ENCODE measurements at regions not wholly inside any gene's neighbourhood (a gene's known extent, or its start where the extent isn't known, plus 50 kb on each side); places are given as distances from the start of the nearest gene placed in this dataset.

DNA sequence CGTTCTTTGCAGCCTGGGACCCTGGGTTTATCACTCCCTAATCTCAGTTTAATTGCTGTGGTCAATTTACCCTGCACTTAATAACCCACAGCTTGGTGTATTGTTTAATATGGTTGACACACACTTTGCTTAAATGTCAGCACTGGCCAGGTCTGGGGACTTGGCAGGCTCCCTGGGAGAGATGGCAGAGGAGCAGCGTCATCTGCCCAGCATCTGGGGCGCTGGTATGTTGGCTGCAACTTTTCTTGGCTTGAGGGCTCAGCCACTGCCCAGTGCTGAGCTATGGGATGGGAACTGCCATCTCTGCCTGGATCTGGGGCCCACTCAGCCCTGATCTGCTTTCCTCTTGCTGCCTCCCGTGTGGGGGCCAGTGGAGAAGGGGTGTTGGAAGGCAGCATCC lies 115.7 kb upstream of the IRX3 start:
- no peak for DNase-seq

DNA sequence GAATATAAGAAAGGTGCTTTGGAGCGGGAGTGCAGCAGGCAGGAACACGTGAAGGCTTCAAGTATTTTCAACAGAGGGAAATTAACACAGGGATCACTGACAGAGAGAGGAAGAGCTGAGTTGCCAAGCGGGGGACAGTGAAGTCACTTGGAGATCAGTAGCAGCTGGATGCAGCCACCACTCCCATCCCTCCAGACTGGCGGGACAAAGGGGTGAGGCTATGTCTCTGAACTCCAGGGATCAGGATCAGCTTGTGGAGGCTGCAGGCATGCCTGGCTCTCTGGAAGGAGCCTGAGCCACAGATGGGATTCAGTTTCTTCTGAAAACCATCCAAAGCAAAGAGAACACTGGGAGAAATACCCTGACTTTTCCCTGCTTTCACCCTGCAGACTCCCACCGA lies 113.7 kb upstream of the IRX3 start:
- DNase-seq = no peak

DNA sequence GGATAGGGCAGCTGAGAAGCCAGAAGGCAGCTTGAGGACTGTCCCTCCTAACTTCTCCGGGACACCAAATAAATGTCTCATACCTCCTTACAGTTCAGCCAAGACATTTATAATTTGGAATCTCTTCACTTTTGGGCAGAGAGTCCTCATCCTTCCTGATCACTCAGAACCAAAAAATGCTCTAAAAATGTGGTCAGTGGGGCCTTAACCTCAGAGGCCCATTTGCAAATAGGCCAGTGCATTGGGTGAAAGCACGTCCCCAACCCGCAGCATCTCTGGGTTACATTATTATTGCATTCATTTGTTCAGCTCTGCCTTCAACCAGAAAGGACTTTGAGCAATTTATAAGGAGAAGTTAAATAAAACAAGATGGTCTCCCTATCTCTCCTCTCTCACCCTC lies 112.4 kb upstream of the IRX3 start:
- no peak for DNase-seq

DNA sequence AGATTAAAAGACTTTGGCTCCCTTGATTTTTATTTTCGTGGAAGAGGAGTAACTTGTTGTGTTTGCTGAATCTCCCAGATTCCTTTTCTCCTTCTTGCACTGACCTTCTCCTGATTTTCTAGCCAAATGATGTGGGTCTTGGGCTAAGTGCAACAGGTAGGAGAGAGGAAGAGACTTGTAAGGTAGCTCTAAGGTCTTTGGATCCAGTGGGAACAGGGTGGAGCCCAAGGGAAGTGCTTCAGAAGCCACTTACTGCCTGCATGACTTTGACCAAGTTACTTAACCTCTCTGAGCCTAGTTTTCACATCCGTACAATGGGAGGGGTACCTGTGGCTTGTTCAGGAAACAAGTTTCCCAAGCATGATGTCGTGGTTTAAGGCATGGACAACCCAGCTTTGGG lies 111.3 kb upstream of the IRX3 start:
- DNase-seq = no peak

DNA sequence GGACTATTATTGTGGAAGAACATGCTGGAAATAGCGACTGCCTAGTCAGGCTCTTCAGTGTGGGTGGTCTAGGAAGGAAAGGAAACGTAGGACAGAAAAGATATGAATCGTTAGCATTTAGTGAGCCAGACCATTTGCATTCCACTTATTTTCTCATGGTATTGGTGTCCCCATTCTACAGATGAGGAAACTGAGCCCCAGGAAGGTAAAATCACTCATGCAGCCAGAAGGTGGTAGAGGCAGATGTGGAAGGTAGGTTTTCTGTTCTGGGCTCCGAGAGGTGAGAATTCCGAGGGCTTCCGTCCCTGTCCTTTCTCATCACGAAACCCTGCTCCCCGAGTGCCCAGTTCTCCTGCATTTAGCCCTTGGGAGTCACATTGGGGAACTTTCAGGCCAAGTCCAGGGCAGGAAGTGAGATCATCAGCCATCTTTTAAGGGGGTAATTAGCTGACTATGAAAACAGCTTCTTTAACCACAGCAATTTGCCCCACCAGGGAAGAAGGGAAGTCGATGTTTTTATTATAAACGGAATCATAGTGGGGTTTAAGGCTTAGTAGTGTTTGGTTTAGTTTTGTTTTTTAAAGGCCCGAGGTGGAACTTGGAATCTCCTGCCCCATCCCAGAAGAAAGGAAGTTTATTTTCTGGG lies 110.7 kb upstream of the IRX3 start:
- DNase-seq = no peak

DNA sequence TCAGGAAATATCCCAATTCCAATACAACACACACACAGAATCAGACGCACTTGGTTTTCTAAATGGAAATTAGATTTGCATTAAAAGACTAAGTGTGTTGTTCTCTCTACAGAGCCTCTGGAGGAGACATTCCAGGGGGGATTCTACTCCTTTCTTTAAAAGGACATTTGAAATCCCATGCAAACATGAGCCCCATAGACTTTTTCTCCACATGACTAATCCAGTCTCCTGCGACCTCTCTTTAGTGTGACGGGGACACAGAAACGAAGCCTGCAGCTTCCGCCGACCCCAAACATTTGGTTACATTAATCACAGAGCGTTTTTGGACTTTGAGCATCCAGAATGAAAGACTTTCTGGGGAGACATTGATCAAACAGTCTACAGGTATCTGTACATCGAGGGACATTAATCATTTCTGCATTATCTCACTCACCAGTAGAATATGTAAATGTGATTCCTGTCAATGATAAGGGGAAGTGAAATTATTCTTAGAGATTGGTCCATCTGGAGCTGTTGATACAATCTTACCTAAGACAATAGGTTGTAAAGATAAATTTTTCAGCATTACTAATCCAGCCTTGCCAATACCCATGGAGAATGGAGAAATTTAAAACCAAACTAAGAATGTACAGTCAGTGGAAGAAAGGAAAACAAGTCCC lies 103.4 kb upstream of the IRX3 start:
- DNase-seq = no peak

DNA sequence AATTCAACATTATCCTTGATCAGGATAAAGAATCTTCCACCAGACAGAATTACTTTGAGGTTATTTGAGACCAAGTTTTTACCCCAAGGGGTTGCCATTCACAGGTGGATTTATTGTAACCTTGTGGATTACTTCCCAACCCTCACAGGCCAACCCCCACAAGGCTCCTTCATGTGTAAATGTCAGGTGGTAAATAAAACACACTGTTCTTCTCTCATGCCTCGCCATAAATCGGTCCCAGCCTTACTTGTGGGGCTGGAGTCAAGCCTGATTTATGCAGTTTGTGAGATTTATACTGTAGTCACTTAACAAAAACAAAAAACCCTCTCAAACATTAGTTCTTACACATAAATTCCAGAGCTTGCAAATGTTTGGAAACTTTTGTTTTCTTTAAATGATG lies 98.6 kb upstream of the IRX3 start:
- DNase-seq = no peak

DNA sequence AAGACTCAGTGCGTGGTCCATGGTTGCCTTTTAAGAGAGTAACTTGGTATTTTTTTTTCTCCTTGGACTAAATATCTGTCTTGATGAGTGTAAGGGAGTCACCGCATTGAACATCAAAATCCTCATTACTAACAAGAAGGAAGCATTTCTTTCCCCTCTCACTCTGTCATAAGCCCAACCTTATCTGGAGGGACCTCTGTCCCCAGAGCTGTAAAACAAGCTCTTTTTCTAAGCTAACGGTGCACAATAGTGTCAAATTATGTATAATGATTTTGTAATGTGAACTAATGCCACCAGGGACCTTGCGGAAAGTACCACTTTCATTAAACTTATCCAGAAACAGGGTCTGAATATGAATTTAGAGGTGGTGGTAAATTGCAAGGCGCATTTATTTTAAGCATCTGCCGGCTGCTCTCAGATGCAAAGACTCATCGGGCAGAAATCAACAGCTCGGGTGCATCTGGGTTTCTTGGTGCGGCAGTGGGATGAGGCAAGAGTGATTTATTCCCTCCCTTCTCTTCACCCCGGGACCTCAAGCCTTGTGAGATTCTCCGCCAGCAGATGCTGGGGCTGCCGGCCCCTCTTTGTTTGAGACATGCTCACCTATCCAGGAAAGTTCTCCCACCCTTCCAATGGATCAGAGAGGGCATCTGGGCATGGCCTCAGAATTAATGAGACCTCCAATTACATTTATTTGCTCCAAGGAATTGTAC lies 95.2 kb upstream of the IRX3 start:
- DNase-seq = no peak

DNA sequence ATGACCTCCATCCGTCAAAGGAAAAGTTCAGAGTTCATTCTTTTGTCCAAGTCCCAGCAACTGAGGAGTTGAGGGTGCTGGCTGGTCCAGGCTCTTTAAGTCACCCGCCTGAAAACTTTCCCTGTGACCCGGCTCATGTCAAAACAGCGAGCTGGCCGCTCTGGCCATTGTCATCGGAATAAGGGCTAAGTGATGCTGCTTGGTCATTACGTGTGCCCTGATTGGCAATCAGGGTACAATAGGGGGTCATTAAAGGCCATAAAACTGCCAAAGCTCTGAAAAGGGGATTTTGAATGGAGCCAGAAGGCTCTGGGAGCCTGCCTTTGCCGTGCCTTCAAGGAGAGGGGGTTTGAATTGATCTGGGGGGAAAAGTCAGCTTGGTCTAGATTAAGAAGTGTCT lies 88.5 kb upstream of the IRX3 start:
- DNase-seq = no peak

DNA sequence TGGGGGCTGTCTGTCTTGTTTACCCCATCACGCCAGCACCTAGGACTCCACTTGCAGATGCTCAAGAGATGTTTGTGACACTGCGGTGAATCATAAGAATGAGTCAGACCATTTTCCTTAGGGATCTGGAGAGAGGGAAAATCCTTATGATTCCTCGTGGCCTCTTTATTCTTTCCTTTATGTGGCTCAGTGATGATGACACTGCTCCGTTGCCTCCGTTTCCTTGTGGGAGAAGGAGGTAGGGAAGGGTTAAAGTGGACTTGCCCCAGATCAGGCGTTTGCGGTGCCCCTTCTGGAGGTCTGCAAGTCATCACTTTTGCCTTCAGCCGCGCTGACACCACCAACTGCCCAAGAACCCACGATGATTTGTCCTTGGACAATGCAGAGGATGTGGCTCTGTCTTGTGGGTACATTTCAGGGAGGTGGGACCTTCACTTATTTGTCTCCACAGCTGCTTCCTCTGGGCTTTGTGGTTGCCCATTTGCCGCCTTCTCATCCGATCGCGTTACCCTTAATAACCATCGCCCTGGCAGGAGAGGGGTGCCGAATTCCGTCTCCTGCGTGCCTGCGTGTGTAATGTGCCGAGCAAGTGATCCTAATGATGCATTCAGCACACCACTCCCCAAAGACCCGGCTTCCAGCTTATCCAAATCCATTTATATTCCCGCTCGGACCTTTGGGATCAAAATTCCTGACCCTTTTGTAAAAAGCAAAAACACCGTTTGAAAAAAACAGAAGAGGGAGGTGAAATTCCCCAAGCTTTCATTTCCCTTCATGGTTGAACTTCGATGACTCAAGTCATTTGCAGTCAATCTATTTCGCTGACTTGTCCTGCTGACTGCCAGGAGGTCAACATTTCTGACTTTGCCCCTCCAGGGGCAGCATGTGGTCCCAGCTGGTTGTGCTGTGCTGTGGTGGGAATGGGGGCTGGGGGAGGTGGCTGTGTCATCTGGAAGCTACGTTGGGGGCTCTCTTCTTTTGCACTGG lies 87.2 kb upstream of the IRX3 start:
- peak; percentile 2 for DNase-seq

DNA sequence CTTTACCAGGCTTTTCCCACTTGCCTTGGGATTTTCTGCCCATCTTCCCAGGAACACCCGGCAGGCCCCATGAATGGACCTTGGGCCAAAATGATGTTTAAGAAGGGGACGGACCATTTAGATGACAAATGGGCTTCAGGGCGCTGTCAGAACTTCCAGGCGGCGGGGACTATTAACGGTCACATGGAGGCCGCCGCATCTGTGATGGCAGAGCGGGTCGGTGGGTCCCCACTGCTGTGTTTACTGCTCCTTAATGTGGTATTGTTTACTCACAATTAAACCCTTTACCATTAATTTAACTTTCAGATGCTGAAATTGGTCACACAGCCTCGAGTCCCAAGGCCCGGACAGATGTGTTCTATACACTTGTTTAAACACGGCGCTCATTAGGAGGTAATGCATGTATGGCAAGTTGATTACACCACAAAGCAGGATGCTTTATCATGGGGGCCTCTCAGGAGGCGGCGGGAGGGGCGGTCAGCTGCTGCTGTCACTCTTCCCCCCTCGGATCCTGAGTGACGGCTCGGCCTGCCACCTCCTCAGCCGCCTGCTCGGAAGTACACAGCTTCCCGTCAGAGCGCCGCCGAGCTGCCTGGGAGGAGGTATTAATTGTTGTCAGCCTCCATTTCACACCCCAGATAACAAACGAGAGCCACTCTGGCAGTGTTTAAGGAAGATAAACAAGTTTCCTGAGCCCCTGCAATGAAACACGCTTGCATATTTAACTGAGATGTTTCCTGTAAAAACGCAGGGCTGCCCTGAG lies 83.9 kb upstream of the IRX3 start:
- no peak for DNase-seq

DNA sequence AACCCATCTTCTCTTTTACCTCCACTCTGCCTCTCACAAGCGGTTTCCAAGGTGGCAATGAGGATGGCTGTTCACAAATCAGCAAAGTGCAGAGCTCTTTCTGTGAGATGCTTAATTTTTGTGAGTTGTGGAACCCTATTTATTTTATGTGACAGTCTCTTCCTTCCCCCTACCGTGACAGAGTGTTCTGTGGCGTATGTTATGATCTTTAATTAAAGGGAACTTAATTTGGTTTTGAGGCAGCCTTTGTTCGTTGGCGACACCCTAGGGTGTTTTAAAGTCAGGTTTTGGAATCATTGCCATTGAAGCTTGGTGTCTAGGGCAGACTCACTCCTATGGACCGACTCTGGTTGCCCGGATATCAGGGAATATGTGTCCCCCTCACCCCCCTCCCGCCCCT lies 83.3 kb upstream of the IRX3 start:
- no peak for DNase-seq

DNA sequence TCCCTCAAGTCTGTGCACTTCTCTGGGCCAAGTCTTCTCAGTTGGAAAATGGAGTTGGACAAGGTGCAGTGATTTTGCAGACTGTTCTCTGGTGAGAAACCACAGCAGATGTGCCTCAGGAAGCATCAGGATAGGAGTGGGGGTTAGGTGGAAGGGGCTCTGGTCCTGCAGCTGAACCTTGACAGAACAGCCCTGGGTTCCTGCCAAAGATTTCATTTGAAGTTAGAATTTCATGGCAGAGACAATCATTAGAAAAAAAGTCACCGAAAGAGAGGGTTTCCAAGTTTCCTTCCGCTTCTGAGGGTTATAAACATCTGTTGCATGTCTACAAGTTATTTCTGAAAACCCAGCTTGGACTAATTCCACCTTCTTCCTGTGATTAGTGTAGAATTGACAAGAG lies 80.4 kb upstream of the IRX3 start:
- no peak for DNase-seq

DNA sequence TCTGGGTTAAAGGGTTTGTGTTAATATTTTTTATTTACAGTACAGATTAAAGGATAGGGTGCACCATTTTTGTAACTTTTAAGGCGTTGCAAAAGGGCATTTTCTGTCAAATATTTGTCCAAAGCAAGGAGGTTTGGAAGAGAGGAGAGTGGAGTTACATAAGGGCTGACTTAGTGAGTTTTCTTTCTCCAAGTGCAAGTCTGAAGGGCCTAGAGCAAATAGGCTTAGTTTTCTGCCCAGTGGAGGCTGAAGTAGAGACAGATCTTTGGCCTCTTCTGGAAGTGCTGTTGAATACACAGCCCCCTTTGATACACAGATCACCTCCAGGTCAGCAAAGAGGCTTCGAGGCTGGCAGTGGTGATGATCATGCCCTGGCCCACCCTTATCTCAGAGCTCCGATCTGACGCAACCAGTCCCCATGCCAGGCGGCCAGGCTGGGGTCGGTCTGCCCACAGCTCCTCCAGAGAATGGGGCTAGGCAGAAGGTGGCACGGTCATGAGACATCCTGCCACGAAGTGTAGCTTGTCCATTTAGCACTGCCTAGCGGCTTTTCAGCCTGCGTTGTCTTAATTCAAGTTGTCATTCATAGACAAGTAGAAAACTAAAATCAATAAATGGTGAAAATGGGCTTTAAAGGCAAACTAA lies 79.5 kb upstream of the IRX3 start:
- no peak for DNase-seq

DNA sequence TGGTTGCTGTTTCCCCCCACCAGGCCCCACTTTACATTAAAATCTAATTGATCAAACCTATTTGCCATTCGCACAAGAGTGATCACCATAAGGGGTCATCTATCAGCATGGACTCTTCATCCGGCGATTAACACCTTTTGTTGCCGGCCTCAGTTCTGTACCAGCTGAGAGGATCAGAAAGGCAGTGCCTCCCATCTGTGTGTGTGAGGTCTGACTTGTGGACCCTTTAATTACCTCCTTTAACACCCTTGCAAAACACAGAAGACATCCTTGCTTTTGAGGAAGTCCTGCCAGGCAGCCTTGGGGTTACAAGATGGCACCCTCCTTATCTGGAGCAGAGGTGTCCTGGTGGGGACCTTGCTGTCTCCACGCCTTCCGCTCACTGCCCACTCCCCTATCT lies 77.2 kb upstream of the IRX3 start:
- no peak for DNase-seq

DNA sequence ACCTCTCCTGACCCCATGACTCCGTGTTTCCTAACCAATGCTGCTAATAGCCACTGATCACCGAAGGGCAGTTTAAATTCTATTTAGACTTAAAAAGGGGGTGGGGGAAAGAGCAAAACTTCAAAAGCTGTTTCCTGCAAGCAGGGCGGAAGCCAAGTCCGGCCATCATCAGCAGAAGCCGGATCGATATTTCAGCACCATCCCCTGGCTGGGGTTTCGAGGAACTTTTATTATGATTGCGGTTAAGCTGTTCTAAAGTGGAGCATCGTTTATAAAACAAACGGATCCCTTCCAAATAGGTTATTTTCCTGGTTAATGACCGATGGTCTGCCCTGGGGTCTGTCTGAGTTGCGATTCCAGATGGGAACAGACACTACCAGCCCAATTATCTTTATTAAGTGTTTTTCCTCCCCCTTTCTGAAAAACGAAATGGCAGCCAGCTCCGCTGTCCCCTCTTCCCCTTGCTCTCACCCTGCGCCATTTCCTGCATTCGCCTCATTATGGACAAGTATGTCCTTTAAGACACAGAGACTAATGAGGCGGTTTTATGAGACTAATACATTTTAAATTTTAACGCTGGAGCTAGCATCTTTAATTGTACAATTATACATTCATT lies 76.1 kb upstream of the IRX3 start:
- DNase-seq = no peak

DNA sequence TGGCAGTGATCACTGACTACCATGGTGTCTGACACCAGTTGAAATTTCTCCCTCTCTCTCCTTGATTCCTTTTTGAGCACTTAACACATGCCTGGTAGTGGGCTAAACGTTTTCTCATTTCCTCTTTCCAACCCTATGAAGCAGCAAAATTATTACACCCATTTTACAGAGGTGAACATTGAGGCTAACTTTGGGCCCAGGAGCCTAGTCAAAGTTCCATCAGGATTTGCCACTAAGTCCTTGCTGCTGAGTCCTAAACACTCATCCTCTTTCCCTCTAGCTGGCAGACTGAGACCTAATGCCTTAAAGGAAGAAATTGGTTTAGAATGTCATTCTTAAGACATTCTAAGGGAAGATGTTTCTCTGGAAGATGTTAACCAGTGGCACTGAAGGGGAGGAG lies 74.7 kb upstream of the IRX3 start:
- DNase-seq = no peak

DNA sequence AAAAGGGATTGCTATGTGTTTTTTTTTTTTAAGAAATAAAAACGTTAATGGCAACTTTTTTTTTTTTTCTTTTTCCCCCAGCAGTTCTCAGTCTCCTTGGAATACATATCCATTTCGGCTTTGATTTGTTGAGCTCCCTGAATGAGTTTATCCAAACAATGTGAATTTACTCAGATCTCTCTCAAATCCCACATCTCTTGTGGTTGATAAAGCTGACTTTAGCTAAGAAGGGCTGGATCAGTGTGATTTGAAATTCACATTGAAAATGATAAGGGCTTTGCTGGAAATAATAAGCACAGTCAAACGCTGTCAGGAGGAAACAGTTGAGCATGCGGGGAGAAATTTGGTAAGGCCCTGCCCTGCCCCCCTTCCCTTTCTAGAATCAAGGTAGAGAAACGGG lies 74.1 kb upstream of the IRX3 start:
- DNase-seq = no peak

DNA sequence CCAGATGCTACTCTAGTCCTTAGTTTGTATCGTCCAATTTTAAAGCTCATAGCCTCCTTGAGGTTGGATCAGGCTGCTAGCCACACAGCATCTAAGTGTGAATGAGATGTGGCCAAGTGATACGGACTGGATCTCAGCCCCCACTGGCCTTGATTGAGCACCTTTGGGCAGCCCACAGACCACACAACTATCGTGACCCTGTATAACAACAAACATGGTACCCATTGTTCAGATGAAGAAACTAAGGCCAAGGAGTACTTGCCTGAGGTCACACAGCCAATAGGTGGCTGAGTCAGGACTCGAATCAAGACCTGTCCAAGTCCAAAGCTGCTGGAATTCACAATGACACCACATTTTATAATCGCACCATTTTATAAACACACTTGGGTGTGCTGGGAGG lies 73.0 kb upstream of the IRX3 start:
- DNase-seq = no peak

DNA sequence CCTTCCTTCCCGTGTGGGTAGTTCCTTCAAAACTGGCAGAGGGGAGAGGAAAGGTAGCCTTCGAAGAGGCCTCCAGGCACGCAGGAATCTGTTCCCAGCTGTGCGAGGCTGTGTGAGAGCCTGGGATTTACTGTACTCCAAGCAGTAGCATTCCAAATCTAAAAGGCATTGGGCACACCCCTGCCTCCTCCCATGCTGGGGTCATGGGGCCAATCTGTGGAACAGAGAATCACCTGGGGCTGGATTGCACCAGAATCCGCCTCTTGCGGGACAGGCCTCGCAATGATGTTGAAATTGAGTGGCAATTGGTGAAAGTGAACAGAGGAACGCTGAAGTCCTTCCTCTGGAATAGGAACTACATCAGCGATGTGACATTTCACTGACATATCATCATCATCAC lies 72.5 kb upstream of the IRX3 start:
- no peak for DNase-seq

DNA sequence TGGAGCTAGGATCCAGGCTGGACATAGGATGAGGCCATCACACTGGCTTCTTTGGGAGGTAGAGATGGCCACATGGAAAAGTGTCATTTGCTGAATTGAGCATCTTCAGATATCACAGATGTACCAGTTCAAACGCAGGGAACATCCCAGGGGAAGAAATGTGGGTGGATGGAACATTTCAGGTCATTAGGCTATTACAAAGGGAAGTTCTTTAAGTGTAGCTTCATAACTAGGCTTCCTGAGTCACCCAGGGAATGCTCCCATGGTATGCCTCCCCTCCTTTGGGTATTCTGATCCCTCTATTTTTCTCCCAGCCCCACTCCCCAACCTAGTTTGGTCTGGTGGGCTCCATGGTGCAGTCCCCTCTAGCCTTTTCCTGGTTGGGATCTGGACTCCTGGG lies 69.8 kb upstream of the IRX3 start:
- DNase-seq = no peak

DNA sequence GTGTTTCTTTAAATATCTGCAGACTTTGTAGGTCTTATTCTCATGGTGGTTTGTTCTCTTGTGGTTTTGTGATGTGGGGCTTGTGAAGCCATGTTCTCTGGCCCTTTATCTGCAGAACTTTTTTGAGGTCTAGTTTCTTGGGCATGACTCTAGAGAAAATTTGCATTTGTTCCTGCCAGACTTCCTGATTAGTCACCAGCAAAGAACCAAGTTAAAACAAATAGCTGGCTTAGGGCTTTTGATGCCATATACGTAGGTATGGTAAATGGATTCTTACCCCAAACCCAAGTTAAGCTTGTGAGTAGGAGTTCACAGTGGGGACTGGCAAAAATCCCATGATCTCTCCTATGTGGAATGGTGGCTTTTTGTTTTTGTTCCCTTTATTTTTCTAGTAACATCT lies 68.7 kb upstream of the IRX3 start:
- no peak for DNase-seq

Measured in stimulated activated CD4-positive, alpha-beta T cell treated with anti-CD3 and anti-CD28 coated beads, Interleukin-15, amount 100 ng/mL, for 24 hours (primary cell).